Activated CD4-positive, alpha-beta memory T cell treated with anti-CD3 and anti-CD28 coated beads for 36 hours (primary cell): ENCODE measurements at regions not wholly inside any gene's neighbourhood (a gene's known extent, or its start where the extent isn't known, plus 50 kb on each side); places are given as distances from the start of the nearest gene placed in this dataset.

Experiments
- CTCF ChIA-PET: fragments of 350-600 bp; sonication (Branson Sonifier 250); formaldehyde crosslinking; loops from one replicate; lab custom pipeline; 2021; ENCODE audit warnings: antibody characterized with exemption, inconsistent platforms; lab: Charles Lee
- POLR2A ChIA-PET: fragments of 350-600 bp; sonication (Branson Sonifier 250); formaldehyde crosslinking; loops from one replicate; lab custom pipeline; 2021; ENCODE audit warnings: antibody characterized with exemption; lab: Charles Lee
- DNase-seq: peaks from one replicate; pipeline ENCODE4 v3.0.0-alpha.2; 2020
- H3K27ac Mint-ChIP-seq: one replicate; pipeline ENCODE4 v1.8.0; 2021; ENCODE audit warnings: mixed read lengths
- H3K27me3 Mint-ChIP-seq: one replicate; pipeline ENCODE4 v1.8.0; 2021; ENCODE audit warnings: mixed read lengths
- H3K36me3 Mint-ChIP-seq: one replicate; pipeline ENCODE4 v1.8.0; 2021; ENCODE audit warnings: mixed read lengths
- H3K4me1 Mint-ChIP-seq: one replicate; pipeline ENCODE4 v1.8.0; 2021; ENCODE audit warnings: low read depth, mixed read lengths
- H3K4me3 Mint-ChIP-seq: one replicate; pipeline ENCODE4 v1.8.0; 2021; ENCODE audit warnings: mild to moderate bottlenecking, mixed read lengths
- H3K9me3 Mint-ChIP-seq: one replicate; pipeline ENCODE4 v1.8.0; 2021; ENCODE audit warnings: mixed read lengths
- intact Hi-C: fragments of 100-400 bp; cut with micrococcal nuclease; formaldehyde crosslinking; loops from one replicate; pipeline ENCODE4 v1.15.1; 2023

GRCh38 chrX:44036336-44036735, 63.1 kb upstream of the NDP start:
- H3K36me3 Mint-ChIP-seq: no peaks in the 10 kb centered on the region
- H3K9me3 Mint-ChIP-seq: no peaks in the 10 kb centered on the region
- intact Hi-C loops: no loop called here
- no peaks in the 10 kb centered on the region for H3K27me3 Mint-ChIP-seq
- DNase-seq: no peak
- H3K27ac Mint-ChIP-seq: no peak overlapping the region
- H3K4me1 Mint-ChIP-seq: peaks cover 5% of the 10 kb centered on the region
- ChIA-PET POLR2A (no interaction called here), CTCF (interaction anchor here (1.6 kb wide), 1 partner anchor 11 kb away, joined by 3 read pairs; no protein-coding TSS in a partner anchor)
- H3K4me3 Mint-ChIP-seq: no peak overlapping the region

GRCh38 chrX:44035571-44035970, 62.4 kb upstream of the NDP start:
- intact Hi-C loops: no loop called here
- POLR2A ChIA-PET: no interaction called here
- CTCF ChIA-PET: interaction anchor here (1.2 to 1.6 kb wide), 2 partner anchors 10 to 77 kb away, joined by 3 to 4 read pairs; no protein-coding TSS in a partner anchor

GRCh38 chrX:44032479-44032878, 59.3 kb upstream of the NDP start:
- no peaks in the 10 kb centered on the region for H3K36me3 Mint-ChIP-seq
- no peak overlapping the region for H3K4me3 Mint-ChIP-seq
- POLR2A ChIA-PET: no interaction called here
- H3K4me1 Mint-ChIP-seq: peaks cover 5% of the 10 kb centered on the region
- no peak overlapping the region for H3K27ac Mint-ChIP-seq
- DNase-seq: no peak
- H3K9me3 Mint-ChIP-seq: no peaks in the 10 kb centered on the region
- H3K27me3 Mint-ChIP-seq: no peaks in the 10 kb centered on the region
- CTCF ChIA-PET: interaction anchor here (0.7 kb wide), 1 partner anchor 74 kb away, joined by 3 read pairs; no protein-coding TSS in a partner anchor
- intact Hi-C loops: no loop called here

More at GRCh38 chrX:44035571-44035970, 62.4 kb upstream of the NDP start:
- Mint-ChIP-seq H3K4me1 (peaks cover 5% of the 10 kb centered on the region), H3K36me3 (no peaks in the 10 kb centered on the region), H3K27ac (no peak overlapping the region), H3K27me3 (no peaks in the 10 kb centered on the region), H3K9me3 (no peaks in the 10 kb centered on the region), H3K4me3 (no peak overlapping the region)
- no peak for DNase-seq

- Mint-ChIP-seq H3K27me3 (no peaks in the 10 kb centered on the region), H3K4me3 (no peak overlapping the region), H3K4me1 (no peaks in the 10 kb centered on the region), H3K36me3 (no peaks in the 10 kb centered on the region), H3K9me3 (no peaks in the 10 kb centered on the region), H3K27ac (no peak overlapping the region)
- POLR2A ChIA-PET: no interaction called here
- intact Hi-C loops: loop anchor here (5.0 kb wide), 1 partner anchor 68 kb away; no protein-coding TSS in a partner anchor
- CTCF ChIA-PET: interaction anchor here (0.6 to 4.1 kb wide), 5 partner anchors 10 to 67 kb away, joined by 3 to 32 read pairs (median 5); no protein-coding TSS in a partner anchor
- no peak for DNase-seq
Observed at GRCh38 chrX:44025555-44025954, 52.4 kb upstream of the NDP start.
